ENCODE measurements at regions not wholly inside any gene's neighbourhood (a gene's known extent, or its start where the extent isn't known, plus 50 kb on each side); places are given as distances from the start of the nearest gene placed in this dataset.

DNA sequence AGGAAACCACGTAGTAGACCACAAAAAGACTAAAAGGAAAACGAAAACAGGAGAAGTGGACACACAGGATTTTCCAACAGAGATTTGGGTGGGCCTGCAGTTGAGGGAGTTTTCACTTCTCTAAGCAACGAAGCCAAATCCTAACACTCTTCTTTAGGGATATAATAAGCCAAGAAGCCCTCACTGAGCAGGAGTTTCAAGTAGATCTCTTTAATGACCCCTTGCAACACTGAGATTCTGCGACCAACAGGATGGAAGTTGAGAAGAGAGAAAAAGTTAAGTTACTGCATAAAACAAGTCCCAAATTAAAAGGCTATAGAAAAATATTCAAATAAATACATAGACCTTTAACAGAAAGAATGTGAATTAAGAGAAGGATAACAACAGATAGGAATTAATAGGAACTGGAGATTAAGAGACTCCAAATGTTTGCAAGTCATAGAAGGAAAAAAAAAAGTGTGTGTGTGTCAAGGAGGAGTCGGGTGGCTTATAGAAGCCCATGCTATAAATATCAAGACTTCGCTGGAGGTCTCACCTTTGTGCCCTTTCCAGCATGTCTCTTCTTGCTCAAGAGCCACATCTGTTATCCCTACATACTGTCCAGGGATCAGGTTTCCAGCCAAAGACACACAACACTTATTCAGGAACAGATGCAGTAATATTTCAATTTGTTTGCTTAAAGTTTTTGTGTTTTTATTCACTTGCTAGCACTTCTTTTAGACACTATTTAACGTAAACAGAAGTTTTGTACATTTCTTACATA is 69.4 kb upstream of the ARHGAP28 start:
- TF ChIP-seq, protein P1, sequence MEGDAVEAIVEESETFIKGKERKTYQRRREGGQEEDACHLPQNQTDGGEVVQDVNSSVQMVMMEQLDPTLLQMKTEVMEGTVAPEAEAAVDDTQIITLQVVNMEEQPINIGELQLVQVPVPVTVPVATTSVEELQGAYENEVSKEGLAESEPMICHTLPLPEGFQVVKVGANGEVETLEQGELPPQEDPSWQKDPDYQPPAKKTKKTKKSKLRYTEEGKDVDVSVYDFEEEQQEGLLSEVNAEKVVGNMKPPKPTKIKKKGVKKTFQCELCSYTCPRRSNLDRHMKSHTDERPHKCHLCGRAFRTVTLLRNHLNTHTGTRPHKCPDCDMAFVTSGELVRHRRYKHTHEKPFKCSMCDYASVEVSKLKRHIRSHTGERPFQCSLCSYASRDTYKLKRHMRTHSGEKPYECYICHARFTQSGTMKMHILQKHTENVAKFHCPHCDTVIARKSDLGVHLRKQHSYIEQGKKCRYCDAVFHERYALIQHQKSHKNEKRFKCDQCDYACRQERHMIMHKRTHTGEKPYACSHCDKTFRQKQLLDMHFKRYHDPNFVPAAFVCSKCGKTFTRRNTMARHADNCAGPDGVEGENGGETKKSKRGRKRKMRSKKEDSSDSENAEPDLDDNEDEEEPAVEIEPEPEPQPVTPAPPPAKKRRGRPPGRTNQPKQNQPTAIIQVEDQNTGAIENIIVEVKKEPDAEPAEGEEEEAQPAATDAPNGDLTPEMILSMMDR (optimal IDR thresholded peaks at IDR 0.05 in 1 of 3, IDR thresholded peaks at IDR 0.05 in 1 of 3, conservative IDR thresholded peaks at IDR 0.05 in 1 of 3; ENCODE audit: extremely low read depth in 1 of 3, insufficient read depth in 2 of 3, low read length in 3 of 3): no peak
- no peak for TF ChIP-seq EZH2 (IDR thresholded peaks at IDR 0.05; ENCODE audit: low read length)
